HG03025 (cell line): ENCODE measurements at regions not wholly inside any gene's neighbourhood (a gene's known extent, or its start where the extent isn't known, plus 50 kb on each side); places are given as distances from the start of the nearest gene placed in this dataset.
"Not testable (repeated sequence)": the region's sequence is repeated elsewhere in the genome, so short reads cannot be mapped to it uniquely, and the experiment has no call there.

Source experiments
- ATAC-seq: cut with Tn5 transposase; IDR thresholded peaks from one replicate; pipeline ENCODE4 v1.9.1; 2021; ENCODE audit warnings: mild to moderate bottlenecking, moderate library complexity; ENCODE audit not compliant: unreplicated experiment, low FRiP score

GRCh38 chr7:106713452-106713851 lies 52.5 kb upstream of the CCDC71L start:
- not testable (repeated sequence) for ATAC-seq

DNA sequence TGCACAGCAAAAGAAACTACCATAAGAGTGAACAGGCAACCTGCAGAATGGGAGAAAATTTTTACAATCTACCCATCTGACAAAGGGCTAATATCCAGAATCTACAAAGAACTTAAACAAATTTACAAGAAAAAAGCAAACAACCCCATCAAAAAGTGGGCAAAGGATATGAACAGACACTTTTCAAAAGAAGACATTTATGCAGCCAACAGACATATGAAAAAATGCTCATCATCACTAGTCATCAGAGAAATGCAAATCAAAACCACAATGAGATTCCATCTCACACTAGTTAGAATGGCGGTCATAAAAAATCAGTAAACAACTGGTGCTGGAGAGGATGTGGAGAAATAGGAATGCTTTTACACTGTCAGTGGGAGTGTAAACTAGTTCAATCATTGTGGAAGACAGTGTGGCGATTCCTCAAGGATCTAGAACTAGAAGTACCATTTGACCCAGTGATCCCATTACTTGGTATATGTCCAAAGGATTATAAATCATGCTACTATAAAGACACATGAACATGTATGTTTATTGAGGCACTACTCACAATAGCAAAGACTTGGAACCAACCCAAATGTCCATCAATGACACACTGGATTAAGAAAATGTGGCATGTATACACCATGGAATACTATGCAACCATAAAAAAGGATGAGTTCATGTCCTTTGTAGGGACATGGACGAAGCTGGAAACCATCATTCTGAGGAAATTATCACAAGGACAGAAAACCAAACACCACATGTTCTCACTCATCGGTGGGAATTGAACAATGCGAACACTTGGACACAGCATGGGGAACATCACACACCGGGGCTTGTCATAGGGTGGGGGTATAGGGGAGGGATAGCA lies 53.9 kb upstream of the CCDC71L start:
- not testable (repeated sequence) for ATAC-seq

DNA sequence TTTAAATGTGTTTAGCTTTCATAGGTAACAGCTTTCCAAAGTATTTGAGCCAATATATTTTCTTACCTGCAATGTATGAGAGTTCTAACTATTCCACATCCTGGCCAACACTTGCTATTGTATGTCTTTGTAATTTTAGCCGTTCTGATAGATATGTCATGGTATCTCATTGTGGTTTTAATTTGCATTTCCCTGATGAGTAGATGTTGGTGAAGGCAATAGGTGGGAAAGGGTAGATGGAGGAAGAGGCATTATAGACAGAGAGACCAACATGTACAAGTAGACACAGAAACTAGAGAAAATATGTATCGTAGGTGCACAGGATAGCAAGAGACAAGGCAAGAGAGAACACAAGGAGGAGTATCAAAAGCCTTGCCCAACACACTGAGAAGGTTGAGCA lies 54.8 kb upstream of the CCDC71L start:
- ATAC-seq, result no peak

GRCh38 chr7:106717254-106717954 lies 56.4 kb upstream of the CCDC71L start:
- no peak for ATAC-seq

GRCh38 chr7:106717955-106718871 lies 57.3 kb upstream of the CCDC71L start:
- ATAC-seq, result no peak

DNA sequence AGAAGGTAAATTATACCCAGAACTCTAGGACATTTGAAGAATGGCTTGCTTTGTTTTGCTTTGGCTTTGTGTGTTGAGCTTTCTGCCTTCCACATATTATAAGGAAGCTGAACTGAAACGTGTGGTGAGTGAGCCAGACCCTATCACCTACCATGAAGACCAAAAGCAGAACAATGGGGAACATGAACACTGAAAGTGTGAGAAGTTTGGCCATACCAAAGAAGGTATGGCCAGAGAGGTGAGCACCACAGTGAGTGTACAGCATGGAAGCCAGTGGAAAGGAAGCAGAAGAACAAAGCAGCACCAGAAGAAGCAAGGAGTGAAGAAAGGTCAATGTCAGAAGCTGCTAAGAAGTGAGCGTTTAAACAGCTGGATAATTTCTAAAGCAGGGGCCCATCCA lies 59.7 kb upstream of the CCDC71L start:
- ATAC-seq, result peak; percentile 71

DNA sequence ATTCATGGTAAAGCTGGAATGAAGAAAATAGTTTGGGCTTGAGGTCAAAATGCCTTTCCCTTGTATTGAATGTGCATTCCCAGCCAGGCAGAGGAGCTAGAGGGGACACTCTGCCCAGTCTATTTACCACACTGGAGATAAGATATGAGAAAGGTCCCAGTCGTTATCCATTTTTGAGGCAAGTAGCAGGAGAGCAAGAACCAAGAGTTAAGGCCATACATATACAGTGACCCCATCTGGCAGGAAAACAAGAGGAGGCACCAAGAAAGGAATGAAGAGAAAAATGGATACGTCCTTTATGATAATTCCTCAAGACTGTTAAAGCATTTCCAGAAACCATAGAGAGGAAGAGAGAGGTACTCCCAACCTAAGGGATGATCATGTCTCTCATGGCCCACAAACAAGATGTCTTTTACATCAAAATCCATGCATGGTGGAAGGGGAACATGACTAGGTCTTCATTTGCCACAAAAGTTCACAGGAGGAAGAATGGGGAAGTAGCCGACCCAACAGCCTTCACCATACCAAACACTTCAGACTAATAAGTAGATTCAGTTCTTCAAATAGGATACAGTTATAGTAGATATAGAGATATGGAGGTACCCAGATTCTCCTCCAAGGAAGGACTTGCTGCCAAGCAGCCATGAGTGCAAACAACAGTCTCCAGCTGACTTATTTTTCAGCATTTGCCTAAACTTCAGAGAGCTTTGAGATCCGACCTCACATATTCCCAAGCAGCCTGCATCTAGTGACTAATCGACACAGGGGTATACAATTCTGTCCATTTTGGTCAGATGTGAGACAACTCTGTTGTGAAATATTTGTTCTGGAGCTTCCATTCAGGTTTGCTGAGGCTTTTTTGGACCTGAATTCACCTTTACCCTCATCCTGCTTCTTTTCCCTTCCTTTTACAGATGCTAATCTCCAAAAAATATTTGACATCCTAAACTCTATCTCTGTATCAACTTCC lies 61.1 kb upstream of the CCDC71L start:
- no peak for ATAC-seq

DNA sequence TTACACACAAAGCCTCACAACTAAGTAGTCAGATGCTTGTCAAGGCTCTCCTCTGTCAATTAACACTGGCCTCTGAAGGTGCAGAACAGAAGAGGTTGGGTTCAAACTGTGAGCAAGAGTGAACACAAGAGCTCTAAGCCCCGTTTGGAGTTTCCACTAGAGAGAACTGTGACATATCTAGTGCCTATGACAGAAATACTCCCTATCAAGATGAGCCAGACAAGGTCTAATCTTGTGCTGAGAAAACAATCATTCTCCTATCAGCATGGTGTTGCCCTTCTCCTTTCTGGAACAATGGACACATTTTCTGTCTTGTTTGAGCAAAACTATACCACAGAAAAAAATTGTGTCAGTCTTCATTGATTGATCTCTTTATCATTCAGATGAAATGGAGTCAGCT lies 62.4 kb upstream of the CCDC71L start:
- ATAC-seq, result no peak

- ATAC-seq, result no peak
Measured at GRCh38 chr7:106729720-106730385, 68.9 kb upstream of the CCDC71L start.

GRCh38 chr7:106731187-106731586 lies 70.2 kb upstream of the CCDC71L start:
- peak; percentile 83 for ATAC-seq

DNA sequence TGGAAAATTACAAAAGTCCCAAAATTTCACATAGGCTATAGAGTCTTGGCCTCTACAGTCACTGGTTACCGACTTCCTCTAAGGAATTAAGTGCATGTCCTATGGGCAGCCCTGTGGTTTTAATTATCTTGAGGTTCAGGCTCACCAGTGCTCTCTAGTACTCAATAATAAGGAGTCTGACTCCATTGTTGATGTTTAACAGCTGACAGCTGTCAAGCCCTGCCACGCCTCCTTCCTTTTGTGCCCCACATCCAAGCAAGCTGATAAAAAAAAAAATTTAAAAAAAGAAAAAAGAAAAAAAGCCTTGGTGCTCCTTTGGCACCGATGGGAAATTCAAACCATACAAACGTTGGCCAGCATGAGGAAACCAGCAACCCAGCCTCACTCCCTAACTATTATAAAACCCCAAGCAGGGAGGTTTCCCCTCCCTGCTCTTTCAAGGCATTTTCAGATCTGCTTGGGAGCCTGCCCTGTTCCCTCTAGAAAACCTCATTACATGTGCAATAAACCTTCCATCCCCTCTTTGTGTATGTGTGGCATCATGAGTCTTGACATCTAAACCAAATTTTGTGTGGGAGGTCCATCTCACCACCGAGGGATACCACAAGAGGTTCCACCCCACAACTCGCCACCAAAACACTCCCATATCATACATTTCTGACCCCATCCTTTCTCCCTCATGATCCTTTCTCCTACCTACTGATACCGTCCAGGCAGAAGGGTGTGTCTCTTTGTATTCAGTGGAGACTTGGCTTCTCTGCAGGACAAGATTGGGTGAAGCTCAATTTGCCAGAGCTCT lies 70.9 kb upstream of the CCDC71L start:
- no peak for ATAC-seq

DNA sequence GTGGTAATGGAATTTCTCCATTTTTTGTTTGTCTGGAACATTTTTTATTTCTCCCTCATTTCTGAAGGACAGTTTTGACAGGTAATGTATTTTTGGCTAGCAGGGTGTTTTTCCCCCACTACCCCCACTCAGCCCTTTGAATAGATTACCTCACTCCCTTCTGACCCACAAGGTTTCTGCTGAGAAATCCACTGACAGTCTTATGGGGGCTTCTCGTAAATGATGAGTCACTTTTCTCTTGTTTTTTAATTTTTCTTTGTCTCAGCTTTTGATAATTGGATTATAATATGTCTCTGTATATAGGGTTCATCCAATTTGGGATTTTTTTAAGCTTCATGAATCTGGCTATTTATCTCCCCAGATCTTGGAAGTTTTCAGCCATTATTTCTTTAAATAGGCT lies 74.7 kb upstream of the CCDC71L start:
- no peak for ATAC-seq

DNA sequence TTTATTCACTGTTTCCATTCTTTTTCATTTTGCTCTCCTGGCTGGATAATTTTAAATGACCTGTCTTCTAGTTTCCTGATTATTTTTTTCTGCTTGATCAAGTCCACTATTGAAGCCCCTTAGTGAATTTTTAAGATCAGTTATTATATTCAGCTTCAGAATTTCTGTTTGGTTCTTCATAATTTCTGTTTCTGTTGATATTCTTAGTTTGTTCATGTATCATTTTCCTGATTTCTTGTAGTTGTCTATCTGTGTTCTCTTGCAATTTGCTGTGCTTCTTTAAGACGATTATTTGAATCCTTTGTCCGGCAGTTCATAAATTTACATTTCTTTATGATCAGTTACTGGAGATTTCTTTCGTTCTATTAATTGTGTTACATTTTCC lies 75.2 kb upstream of the CCDC71L start:
- ATAC-seq, result no peak

GRCh38 chr7:106736508-106737201 lies 75.7 kb upstream of the CCDC71L start:
- no peak for ATAC-seq

DNA sequence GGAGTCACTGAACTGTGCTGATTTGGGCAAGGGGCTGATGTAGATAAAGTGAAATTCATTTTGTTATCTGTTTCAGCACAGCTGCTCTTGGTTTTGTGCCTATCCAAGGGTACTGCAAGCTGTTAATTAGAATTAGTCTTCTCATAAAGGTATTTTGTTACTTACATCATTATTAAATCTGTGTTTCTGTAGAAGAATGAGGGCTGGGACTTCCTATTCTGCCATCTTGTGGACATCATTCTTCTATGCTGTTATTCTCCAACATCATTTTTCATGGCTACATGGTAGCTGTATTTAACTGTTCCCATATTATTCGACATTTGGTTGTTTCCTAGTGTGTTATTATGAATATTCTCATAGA lies 76.2 kb upstream of the CCDC71L start:
- no peak for ATAC-seq

DNA sequence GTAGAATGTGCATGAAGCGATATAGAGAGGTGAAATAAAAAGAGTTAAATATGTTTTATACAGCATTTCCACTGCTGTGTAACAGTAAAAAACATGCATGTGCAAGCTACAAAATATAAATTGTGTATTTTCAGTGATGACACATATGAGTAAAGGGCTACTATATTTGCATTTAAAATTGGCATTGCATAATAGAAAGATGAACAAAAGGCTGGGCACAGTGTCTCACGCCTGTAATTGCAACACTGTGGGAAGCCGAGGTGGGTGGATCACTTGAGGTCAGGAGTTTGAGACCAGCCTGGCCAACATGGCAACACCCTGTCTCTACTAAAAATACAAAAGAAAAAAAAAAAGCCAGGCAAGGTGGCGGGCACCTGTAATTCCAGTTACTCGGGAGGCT lies 79.8 kb upstream of the CCDC71L start:
- no peak for ATAC-seq

DNA sequence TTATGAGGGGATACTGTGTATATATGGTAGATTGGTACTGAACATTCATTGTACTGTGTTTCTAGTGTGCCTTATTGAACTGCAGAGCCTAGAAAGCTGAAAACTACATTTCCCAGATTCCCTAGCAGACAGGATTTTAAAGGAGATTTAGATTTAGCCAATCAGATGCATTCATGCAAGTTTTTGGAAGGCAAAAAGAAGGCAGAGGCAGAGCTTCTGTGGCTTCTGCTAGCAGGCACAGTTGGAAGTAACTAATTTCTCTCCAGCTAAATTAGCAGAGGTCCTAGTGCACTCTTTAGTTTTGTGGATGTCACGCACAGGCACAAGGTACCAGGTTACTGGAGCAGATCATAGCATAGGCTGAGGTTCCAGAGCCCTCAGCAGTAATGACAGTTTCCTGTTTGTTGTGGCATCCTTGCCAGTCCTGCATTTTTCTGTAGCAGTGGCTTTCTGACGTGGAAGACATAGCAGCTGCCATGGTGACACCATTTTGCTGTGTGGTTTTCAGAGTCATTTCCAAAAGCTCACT lies 83.7 kb upstream of the CCDC71L start:
- ATAC-seq, result no peak

GRCh38 chr7:106747301-106747700 lies 86.3 kb upstream of the CCDC71L start:
- not testable (repeated sequence) for ATAC-seq
